Stimulated activated CD4-positive, alpha-beta T cell treated with anti-CD3 and anti-CD28 coated beads, Interleukin-4, amount 100 ng/mL, for 24 hours (primary cell): ENCODE measurements at regions not wholly inside any gene's neighbourhood (a gene's known extent, or its start where the extent isn't known, plus 50 kb on each side); places are given as distances from the start of the nearest gene placed in this dataset.

Source experiments
- DNase-seq: peaks from one replicate; pipeline ENCODE4 v3.0.0-alpha.2; 2020

GRCh38 chr10:8502573-8502972 lies 448.1 kb downstream of the GATA3 start:
- DNase-seq = no peak

DNA sequence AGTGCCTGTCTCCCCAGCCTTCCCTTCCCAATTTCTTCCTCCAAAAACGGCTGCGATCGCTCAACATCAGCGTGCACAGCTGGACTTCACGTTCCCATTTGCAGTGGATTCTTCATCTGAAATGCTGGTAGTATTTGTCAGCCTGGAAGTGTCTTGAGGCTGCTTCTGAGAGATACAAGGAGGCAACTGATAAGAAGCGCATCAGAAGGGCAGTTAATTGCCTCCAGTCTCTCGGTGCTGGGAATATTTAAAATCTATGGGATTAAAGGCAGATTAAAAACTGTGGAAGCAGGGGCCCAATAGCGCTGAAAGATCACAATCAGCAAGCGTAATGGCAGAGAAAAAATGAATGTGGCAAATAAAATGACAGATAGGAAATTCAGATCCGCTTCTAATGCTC lies 450.0 kb downstream of the GATA3 start:
- no peak for DNase-seq

DNA sequence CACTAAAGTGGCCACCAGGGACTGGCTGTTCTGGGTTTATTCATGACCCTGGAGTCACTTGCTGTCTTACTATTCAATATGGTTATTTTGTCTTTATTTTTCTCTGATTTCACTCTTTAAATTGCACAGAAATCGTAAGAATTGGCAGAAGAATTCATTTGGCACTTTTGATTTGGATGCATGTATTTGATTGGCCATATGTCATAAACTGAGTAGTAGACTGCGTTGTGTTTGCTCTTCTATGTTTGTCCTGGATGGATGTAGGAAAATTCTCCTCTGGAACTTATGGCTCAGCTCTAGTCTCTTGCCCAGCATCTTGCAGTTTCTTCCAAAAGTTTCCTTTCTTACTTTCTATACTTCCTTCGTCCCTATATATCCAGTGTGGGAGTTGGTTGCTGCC lies 452.7 kb downstream of the GATA3 start:
- DNase-seq = no peak

GRCh38 chr10:8508882-8509281 lies 454.4 kb downstream of the GATA3 start:
- DNase-seq = no peak

GRCh38 chr10:8510471-8510870 lies 456.0 kb downstream of the GATA3 start:
- no peak for DNase-seq

DNA sequence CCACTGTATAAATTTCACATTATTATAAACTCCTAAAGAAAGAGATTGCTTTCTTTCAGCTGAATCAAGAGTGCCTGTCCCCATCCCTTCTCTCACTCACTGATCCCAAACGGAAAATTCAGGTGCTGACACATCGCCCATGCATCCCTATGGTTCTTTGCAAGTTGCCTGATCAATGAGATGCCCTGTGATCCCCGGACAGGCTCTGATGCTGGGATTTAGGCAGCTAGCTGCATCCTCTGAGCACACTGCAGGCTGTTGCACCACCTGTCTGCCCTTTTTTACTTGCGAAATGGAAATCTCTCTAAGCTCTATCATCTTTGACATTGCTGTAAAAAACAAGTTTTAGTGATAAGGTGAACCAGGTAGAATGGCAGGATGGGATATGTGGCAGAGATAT lies 456.5 kb downstream of the GATA3 start:
- DNase-seq = no peak

- no peak for DNase-seq
Measured at GRCh38 chr10:8513155-8514147, 459.0 kb downstream of the GATA3 start.

GRCh38 chr10:8520382-8520781 lies 465.9 kb downstream of the GATA3 start:
- DNase-seq = no peak

DNA sequence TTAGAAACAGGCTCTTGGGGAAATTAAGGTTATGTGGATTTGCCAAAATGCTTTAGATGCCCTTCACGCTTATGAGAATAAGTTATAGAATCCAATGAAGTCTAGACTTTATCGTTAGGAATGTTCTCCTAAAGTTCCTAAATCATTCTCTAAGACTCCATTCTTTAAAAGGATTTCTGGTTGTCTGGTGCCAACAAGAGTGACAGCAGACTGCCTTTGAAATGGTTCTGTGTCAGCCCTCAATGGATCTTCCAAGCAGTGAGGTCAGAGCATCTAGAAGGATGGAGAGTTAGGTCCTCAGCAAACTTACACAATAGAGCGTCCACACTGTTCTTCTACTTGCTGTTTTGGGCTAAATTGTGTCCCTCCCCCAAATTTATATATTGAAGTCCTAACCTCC lies 473.3 kb downstream of the GATA3 start:
- no peak for DNase-seq

DNA sequence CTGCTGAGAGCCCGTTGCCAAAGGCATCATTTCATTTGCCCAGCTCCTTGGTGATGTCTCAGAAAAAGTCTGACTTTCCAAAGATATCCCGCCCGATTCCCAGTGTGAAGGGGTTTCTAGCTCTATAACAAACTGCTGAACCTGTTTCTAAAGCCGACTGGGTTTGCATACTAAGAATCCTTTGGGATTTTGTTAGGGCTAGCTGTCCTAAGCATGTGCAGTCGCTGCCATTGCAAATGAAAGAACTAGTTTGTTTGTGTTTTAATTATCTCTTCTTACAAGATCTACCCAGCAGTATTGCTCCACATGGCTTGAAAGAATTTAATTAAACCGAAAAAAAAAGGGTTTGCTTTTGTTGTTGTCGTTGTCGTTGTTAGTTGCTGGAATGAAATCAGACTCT lies 476.6 kb downstream of the GATA3 start:
- no peak for DNase-seq

DNA sequence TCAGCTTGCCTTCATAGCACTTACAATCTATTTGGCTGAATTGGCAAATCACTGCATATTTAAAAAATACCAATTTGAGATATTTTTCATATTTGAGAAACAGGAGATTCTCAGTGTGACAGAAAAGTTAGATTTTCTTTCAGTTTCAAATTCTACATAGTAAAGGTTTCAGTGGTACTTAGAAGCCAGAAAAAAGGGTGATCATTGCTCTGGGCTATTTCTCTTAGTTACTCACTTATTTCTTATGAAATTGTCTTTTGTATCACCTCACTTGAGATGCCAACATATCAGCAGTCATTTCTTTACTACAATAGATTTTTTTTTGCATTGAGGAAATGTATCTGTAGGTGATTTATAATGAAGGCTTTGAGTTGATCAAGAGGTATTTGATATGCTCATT lies 478.2 kb downstream of the GATA3 start:
- DNase-seq = no peak

DNA sequence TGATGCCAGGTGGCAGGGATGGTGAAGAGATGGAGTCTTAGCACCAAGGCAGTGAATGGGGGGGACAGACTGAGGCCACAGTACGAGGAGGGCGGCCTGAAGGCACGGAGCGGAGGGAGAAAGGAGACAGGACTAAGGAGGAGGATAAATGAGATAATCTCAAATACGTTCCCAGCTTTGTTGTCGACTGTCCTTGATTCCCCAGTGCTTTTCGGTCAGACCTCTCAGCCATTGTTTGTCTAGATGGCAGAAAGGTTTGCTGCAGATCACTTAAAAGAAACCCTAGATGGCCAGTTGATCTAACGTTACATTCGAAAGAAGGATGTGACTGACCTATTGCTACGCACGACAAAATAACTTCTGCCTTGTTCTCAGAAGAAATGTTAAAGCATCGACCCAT lies 479.0 kb downstream of the GATA3 start:
- no peak for DNase-seq

- DNase-seq = no peak
Measured at GRCh38 chr10:8534096-8534495, 479.6 kb downstream of the GATA3 start.

DNA sequence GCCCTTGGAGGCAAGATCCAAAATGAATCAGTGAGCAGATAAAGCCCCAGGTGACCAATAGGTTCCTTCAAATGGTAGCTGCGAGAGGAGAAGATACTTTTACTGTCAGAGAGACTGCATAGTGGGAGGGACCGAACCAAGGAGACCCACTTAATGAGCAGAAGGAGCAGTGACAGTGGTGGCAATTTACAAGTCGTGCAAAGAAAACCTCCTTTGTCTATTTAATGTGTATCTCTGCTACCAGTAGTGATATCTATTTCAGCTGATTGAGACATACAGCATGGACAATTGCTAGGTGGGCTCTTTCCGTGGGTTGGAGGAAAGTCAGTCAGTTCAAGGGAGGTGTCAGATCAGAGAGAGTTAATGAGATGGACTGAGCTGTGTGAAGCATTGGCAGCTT lies 480.4 kb downstream of the GATA3 start:
- no peak for DNase-seq

DNA sequence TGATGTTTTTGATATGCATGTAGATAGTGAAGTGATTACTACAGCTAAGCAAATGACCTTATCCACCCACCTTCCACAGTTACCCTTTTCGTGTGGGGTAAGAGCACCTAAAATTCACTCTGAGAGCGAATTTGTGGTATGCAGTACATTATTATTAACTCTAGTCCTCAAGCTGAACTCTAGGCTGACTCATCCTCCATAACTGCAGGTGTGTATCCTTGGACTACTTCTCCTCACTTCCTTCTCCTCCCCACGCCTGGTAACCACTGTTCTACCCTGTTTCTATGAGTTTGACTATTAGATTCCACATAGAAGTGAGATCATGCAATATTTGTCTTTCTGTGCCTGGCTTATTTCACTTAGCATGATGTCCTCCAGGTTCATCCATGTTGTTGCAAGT lies 484.6 kb downstream of the GATA3 start:
- DNase-seq = no peak

DNA sequence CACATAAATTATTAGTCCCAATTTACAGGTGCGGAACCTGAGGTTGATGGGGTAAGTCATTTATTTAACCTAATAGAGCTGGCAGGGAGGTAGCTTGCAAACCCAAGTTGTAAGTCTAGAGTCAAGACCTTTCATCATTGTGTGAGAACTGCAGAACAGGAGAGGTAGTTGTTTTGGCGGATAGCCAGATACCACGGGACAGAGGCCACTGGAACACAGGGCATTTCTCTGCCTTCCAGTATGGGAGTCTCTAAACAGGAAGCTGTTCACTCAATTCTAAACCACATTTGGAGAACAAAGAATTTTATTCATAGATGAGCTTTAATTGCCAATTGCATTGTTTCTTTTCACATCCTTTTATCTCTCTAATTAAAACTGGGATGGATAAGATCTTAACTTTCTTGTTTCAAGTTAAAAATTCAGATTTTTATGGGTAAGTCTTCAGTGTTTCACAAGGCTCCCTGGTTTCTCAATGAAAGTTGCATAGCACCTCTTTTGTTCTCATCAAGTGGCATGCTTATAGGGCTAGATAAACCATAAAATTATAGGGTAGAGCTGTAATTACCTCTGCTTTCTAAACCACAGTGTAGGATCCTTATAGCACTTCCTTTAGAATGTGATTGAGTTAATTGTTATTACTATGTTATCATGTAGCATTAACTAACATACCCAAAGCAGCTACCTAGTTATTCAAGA lies 489.0 kb downstream of the GATA3 start:
- DNase-seq = no peak

- DNase-seq = no peak
Measured at GRCh38 chr10:8544057-8544380, 489.5 kb downstream of the GATA3 start.

- no peak for DNase-seq
Measured at GRCh38 chr10:8544500-8544899, 490.0 kb downstream of the GATA3 start.

DNA sequence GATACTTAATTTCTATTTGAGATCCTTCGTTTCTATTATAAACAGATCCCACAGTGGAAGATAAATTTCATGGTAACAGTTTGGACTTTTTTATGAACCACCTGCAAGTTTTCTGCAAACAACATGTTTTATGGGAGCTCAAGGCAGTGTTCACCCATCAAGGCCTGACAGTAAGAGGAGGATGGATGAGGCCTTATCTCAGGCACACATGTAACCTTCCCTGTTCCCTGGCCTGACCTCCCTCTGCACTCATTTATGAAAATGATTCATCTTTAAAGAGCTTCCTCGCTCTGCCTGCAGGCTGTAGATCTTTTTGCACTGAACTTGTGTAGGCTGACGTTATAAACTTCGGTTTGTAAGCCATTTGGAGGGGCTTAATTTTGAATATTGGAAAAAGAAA lies 500.1 kb downstream of the GATA3 start:
- no peak for DNase-seq

DNA sequence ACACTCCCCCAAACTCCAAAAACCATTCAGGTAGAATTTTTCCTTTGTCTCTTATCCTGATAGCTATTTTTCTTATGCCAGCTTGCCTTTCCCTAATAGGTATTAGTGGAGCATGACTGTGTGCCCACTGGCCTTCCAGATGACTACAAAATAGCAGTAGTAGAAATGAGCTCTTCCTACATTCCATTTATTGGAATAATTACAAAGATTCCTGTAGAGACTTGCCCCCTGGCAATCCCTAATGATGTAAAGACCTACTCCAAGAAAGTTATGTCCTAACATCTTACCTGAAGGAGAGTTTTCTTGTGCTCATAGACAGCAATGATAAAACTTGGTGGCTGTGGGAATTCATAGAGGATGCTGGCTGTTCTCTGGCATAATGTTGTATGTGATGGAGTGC lies 501.8 kb downstream of the GATA3 start:
- no peak for DNase-seq

DNA sequence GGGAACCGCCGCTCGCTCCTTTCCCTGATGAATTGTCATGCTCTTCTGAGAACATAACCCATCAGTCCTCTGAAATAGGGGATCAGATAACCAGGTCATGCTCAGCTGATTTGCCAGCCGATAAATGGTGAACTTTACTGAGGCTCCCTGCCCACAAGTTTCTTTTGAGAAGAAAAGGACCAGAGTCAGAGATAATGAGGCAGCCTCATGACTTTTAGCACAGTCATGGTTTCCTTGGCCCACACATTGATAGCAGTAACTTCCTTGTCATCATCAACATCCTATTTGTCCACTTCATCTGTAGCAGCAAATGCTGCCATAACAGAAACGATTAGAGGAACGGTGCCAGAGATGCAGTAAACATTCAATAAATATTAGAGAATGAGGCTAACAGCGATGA lies 509.0 kb downstream of the GATA3 start:
- DNase-seq = peak; percentile 3

- DNase-seq = no peak
Measured at GRCh38 chr10:8566737-8567136, 512.2 kb downstream of the GATA3 start.

- peak; percentile 5 for DNase-seq
Measured at GRCh38 chr10:8568401-8568800, 513.9 kb downstream of the GATA3 start.

GRCh38 chr10:8575620-8576019 lies 521.1 kb downstream of the GATA3 start:
- no peak for DNase-seq

DNA sequence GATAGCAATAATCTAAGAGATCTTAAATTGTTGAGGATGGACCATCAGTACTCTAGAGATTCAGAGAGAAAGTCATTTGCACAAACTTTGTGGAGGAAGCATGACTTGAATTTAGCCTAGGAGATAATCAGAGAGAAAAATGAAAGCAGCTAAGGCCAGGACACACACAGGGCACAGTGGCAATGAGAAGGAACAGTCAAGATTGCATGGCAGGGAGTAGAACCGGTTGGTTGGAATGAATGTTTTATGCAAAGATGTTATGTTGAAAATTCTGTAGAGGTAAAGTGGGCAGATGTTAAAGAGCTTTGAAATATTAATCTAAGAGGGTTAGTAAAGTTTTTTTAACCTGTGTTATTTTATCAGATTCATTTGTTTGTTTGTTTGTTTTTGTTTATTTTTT lies 521.8 kb downstream of the GATA3 start:
- DNase-seq = no peak
